Vagina (tissue), 2 donors: ENCODE measurements at regions not wholly inside any gene's neighbourhood (a gene's known extent, or its start where the extent isn't known, plus 50 kb on each side); places are given as distances from the start of the nearest gene placed in this dataset.

ENCODE experiments used
- POLR2AphosphoS5 ChIP-seq, 2 donors: sonication (generic); formaldehyde crosslinking; IDR thresholded peaks; one replicate each; pipeline ENCODE4 v1.9.0; 2017; ENCODE audit warnings: antibody characterized with exemption in 2 of 2, mild to moderate bottlenecking in 2 of 2, low read depth in 1 of 2; ENCODE audit not compliant: insufficient read depth in 1 of 2
- TF ChIP-seq, protein P1 (sequence below), 3 experiments: fragments of 450-650 bp in 2 of 3; fragments of 200-600 bp in 1 of 3; sonication (generic) in 1 of 3; IDR thresholded peaks; one replicate each; pipeline ENCODE4 v1.5.1; 2017 to 2019; ENCODE audit warnings: antibody characterized with exemption in 3 of 3, mild to moderate bottlenecking in 2 of 3, moderate library complexity in 2 of 3

DNA sequence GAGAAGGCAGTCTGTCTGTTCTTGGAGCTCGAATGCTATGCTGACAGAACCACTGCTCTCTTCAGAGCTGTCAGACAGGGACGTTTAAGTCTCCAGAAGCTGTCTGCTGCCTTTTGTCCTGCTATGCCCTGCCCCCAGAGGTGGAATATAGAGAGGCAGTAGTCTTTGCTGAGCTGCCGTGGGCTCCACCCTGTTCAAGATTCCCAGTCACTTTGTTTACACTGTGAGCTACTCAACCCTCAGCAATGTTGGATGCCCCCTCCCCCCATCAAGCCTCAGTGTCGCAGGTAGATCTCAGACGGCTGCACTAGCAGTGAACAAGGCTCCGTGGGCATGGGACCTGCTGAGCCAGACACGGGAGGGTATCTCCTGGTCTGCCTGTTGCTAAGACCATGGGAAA lies 344.2 kb downstream of the TMEM161B start:
- TF ChIP-seq, protein P1, sequence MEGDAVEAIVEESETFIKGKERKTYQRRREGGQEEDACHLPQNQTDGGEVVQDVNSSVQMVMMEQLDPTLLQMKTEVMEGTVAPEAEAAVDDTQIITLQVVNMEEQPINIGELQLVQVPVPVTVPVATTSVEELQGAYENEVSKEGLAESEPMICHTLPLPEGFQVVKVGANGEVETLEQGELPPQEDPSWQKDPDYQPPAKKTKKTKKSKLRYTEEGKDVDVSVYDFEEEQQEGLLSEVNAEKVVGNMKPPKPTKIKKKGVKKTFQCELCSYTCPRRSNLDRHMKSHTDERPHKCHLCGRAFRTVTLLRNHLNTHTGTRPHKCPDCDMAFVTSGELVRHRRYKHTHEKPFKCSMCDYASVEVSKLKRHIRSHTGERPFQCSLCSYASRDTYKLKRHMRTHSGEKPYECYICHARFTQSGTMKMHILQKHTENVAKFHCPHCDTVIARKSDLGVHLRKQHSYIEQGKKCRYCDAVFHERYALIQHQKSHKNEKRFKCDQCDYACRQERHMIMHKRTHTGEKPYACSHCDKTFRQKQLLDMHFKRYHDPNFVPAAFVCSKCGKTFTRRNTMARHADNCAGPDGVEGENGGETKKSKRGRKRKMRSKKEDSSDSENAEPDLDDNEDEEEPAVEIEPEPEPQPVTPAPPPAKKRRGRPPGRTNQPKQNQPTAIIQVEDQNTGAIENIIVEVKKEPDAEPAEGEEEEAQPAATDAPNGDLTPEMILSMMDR (IDR thresholded peaks at IDR 0.05): no peak
- TF ChIP-seq POLR2AphosphoS5 (IDR thresholded peaks at IDR 0.05; ENCODE audit: insufficient read depth in 1 of 2, low read depth in 1 of 2): no peak
